HCT116 (cell line): ENCODE measurements at regions not wholly inside any gene's neighbourhood (a gene's known extent, or its start where the extent isn't known, plus 50 kb on each side); places are given as distances from the start of the nearest gene placed in this dataset.

Experiments used
- CEBPB ChIP-seq: IDR thresholded peaks from 2 replicates; pipeline ENCODE4 v1.6.1; 2012; ENCODE audit warnings: low read depth
- EGR1 ChIP-seq: IDR thresholded peaks from 2 replicates; pipeline ENCODE4 v1.6.1; 2012; ENCODE audit warnings: low read depth
- JUND ChIP-seq: IDR thresholded peaks from 2 replicates; pipeline ENCODE4 v1.6.1; 2012
- RAD21 ChIP-seq: IDR thresholded peaks from 2 replicates; pipeline ENCODE4 v1.6.1; 2012; ENCODE audit warnings: low read depth, mild to moderate bottlenecking
- SRF ChIP-seq: IDR thresholded peaks from 2 replicates; pipeline ENCODE4 v1.6.1; 2012; ENCODE audit warnings: low read depth
- ZFX ChIP-seq: fragments of 450-650 bp; IDR thresholded peaks from 2 replicates; pipeline ENCODE4 v1.6.1; 2017
- TF ChIP-seq, protein P1 (sequence below): IDR thresholded peaks from 2 replicates; pipeline ENCODE4 v1.6.1; 2012; ENCODE audit warnings: low read depth
- TF ChIP-seq, protein P2 (sequence below), 3 experiments: fragments of 200-600 bp in 1 of 3; sonication (generic) in 1 of 3; IDR thresholded peaks in 2 of 3; conservative IDR thresholded peaks in 1 of 3; 2 replicates each; pipeline ENCODE4 v1.5.1; 2012 to 2017; ENCODE audit warnings: low read depth in 2 of 3, low read length in 2 of 3, antibody characterized with exemption in 1 of 3, borderline replicate concordance in 1 of 3, control low read depth in 1 of 3, mild to moderate bottlenecking in 1 of 3, mixed read lengths in 1 of 3, mixed run types in 1 of 3, moderate library complexity in 1 of 3; ENCODE audit not compliant: insufficient read depth in 1 of 3
- TF ChIP-seq, protein P3 (sequence below): IDR thresholded peaks from 2 replicates; pipeline ENCODE4 v1.6.1; 2011; ENCODE audit warnings: mild to moderate bottlenecking, low read length, moderate library complexity; ENCODE audit not compliant: insufficient replicate concordance; ENCODE audit errors: extremely low read depth

DNA sequence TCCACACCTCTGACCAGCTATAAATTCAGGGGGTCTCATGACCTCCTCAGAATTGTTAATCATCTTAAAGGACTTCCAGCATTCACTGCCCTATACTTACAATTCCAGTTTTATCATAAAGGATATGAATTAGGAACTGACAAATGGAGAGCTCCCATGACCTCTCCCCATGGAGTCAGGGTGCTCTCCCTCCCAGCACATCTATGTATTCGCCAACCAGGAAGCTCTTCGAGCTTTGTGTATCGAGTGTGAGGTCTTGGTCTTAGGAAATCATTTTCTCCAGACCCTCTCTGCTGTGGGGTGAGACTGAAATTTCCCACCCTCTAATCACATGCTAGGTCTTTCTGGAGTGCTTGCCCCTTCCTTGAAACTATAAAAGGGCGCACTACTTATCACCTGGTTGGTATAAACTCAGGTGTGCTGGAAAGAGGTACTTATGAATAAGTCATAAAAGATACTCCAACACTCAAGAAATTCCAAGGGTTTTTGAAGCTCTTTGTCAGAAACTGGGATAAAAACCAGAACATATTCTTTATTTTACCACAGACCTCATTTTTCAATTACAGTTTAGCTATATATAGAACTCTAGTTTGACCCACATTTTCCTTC is 238.4 kb upstream of the OPRM1 start:
- TF ChIP-seq, protein P1, sequence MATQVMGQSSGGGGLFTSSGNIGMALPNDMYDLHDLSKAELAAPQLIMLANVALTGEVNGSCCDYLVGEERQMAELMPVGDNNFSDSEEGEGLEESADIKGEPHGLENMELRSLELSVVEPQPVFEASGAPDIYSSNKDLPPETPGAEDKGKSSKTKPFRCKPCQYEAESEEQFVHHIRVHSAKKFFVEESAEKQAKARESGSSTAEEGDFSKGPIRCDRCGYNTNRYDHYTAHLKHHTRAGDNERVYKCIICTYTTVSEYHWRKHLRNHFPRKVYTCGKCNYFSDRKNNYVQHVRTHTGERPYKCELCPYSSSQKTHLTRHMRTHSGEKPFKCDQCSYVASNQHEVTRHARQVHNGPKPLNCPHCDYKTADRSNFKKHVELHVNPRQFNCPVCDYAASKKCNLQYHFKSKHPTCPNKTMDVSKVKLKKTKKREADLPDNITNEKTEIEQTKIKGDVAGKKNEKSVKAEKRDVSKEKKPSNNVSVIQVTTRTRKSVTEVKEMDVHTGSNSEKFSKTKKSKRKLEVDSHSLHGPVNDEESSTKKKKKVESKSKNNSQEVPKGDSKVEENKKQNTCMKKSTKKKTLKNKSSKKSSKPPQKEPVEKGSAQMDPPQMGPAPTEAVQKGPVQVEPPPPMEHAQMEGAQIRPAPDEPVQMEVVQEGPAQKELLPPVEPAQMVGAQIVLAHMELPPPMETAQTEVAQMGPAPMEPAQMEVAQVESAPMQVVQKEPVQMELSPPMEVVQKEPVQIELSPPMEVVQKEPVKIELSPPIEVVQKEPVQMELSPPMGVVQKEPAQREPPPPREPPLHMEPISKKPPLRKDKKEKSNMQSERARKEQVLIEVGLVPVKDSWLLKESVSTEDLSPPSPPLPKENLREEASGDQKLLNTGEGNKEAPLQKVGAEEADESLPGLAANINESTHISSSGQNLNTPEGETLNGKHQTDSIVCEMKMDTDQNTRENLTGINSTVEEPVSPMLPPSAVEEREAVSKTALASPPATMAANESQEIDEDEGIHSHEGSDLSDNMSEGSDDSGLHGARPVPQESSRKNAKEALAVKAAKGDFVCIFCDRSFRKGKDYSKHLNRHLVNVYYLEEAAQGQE, result no peak
- TF ChIP-seq ZFX, result no peak
- TF ChIP-seq EGR1, result no peak
- TF ChIP-seq, protein P2, sequence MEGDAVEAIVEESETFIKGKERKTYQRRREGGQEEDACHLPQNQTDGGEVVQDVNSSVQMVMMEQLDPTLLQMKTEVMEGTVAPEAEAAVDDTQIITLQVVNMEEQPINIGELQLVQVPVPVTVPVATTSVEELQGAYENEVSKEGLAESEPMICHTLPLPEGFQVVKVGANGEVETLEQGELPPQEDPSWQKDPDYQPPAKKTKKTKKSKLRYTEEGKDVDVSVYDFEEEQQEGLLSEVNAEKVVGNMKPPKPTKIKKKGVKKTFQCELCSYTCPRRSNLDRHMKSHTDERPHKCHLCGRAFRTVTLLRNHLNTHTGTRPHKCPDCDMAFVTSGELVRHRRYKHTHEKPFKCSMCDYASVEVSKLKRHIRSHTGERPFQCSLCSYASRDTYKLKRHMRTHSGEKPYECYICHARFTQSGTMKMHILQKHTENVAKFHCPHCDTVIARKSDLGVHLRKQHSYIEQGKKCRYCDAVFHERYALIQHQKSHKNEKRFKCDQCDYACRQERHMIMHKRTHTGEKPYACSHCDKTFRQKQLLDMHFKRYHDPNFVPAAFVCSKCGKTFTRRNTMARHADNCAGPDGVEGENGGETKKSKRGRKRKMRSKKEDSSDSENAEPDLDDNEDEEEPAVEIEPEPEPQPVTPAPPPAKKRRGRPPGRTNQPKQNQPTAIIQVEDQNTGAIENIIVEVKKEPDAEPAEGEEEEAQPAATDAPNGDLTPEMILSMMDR (IDR thresholded peaks at IDR 0.05 in 2 of 3, conservative IDR thresholded peaks at IDR 0.05 in 1 of 3; ENCODE audit: borderline replicate concordance in 1 of 3, insufficient read depth in 1 of 3, low read depth in 2 of 3, low read length in 2 of 3), result no peak
- no peak for TF ChIP-seq CEBPB
- TF ChIP-seq, protein P3, sequence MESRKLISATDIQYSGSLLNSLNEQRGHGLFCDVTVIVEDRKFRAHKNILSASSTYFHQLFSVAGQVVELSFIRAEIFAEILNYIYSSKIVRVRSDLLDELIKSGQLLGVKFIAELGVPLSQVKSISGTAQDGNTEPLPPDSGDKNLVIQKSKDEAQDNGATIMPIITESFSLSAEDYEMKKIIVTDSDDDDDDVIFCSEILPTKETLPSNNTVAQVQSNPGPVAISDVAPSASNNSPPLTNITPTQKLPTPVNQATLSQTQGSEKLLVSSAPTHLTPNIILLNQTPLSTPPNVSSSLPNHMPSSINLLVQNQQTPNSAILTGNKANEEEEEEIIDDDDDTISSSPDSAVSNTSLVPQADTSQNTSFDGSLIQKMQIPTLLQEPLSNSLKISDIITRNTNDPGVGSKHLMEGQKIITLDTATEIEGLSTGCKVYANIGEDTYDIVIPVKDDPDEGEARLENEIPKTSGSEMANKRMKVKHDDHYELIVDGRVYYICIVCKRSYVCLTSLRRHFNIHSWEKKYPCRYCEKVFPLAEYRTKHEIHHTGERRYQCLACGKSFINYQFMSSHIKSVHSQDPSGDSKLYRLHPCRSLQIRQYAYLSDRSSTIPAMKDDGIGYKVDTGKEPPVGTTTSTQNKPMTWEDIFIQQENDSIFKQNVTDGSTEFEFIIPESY, result no peak
- TF ChIP-seq RAD21, result no peak
- no peak for TF ChIP-seq JUND
- no peak for TF ChIP-seq SRF
